OCI-LY3 (cell line): ENCODE measurements at regions not wholly inside any gene's neighbourhood (a gene's known extent, or its start where the extent isn't known, plus 50 kb on each side); places are given as distances from the start of the nearest gene placed in this dataset.

Experiments used
- H2AFZ ChIP-seq: fragments of 200-600, 300-600 bp; shearing (Covaris generic); 2 replicates; pipeline ENCODE4 v1.6.0; 2014; ENCODE audit warnings: antibody characterized with exemption, low read depth, low read length
- H3K27ac ChIP-seq: fragments of 200-600, 300-600 bp; sonication (generic); 2 replicates; pipeline ENCODE4 v1.5.1; 2014; ENCODE audit warnings: mild to moderate bottlenecking, low read length, moderate library complexity, mixed read lengths
- H3K27me3 ChIP-seq: fragments of 200-600, 300-600 bp; sonication (generic); 2 replicates; pipeline ENCODE4 v1.6.1; 2014; ENCODE audit warnings: low read depth, low read length, mixed read lengths
- H3K36me3 ChIP-seq: fragments of 200-600, 300-600 bp; sonication (generic); replicated peaks from 2 replicates; pipeline ENCODE3; 2014; ENCODE audit warnings: low read depth, low read length, mixed read lengths
- H3K4me1 ChIP-seq: fragments of 300-600, 200-600 bp; sonication (generic); 2 replicates; pipeline ENCODE4 v1.6.1; 2014; ENCODE audit warnings: low read length, mixed read lengths
- H3K4me2 ChIP-seq: fragments of 200-600, 300-600 bp; sonication (generic); 2 replicates; pipeline ENCODE4 v1.6.1; 2014; ENCODE audit warnings: low read length, mixed read lengths
- H3K4me3 ChIP-seq: fragments of 300-600, 200-600 bp; sonication (generic); 2 replicates; pipeline ENCODE4 v1.5.1; 2014; ENCODE audit warnings: antibody characterized with exemption, mild to moderate bottlenecking, low read length, moderate library complexity
- H3K79me2 ChIP-seq: fragments of 300-600, 200-600 bp; shearing (Covaris generic); 2 replicates; pipeline ENCODE4 v1.6.1; 2014; ENCODE audit warnings: mild to moderate bottlenecking, low read length, mixed read lengths
- H3K9ac ChIP-seq: fragments of 300-600, 200-600 bp; shearing (Covaris generic); 2 replicates; pipeline ENCODE4 v1.6.0; 2014; ENCODE audit warnings: mild to moderate bottlenecking, low read length, moderate library complexity
- H3K9me3 ChIP-seq: fragments of 200-600, 300-600 bp; shearing (Covaris generic); 2 replicates; pipeline ENCODE4 v1.6.1; 2014; ENCODE audit warnings: low read length, mixed read lengths; ENCODE audit not compliant: insufficient read depth
- H4K20me1 ChIP-seq: fragments of 200-600, 300-600 bp; sonication (generic); 2 replicates; pipeline ENCODE4 v1.6.1; 2016; ENCODE audit warnings: low read length, mixed read lengths; ENCODE audit not compliant: insufficient read depth
- CTCF ChIP-seq: fragments of 200-600, 300-600 bp; sonication (generic); IDR thresholded peaks from 2 replicates; pipeline ENCODE4 v1.5.1; 2014; ENCODE audit warnings: antibody characterized with exemption, low read length, low read depth
- EZH2phosphoT487 ChIP-seq: fragments of 200-600 bp; shearing (Covaris generic); IDR thresholded peaks from 2 replicates; pipeline ENCODE4 v1.6.1; 2018; ENCODE audit warnings: antibody characterized with exemption, mixed run types, low read depth

- Histone ChIP-seq H3K4me2 (no peak overlapping the region), H4K20me1 (no peaks in the 10 kb centered on the region), H3K36me3 (no peaks in the 10 kb centered on the region), H3K4me3 (no peak overlapping the region), H3K9me3 (no peaks in the 10 kb centered on the region), H3K9ac (no peak overlapping the region), H3K4me1 (no peaks in the 10 kb centered on the region), H3K27me3 (no peaks in the 10 kb centered on the region), H3K79me2 (no peaks in the 10 kb centered on the region), H2AFZ (no peak overlapping the region), H3K27ac (no peak overlapping the region)
- TF ChIP-seq CTCF (no peak), EZH2phosphoT487 (no peak)
Measured at GRCh38 chr5:167870055-167870454, 421.4 kb upstream of the WWC1 start.

GRCh38 chr5:167871091-167871490 is 420.4 kb upstream of the WWC1 start:
- no peak overlapping the region for H3K4me3 ChIP-seq
- no peak overlapping the region for H2AFZ ChIP-seq
- H3K27ac ChIP-seq: no peak overlapping the region
- no peak overlapping the region for H3K4me2 ChIP-seq
- no peaks in the 10 kb centered on the region for H3K27me3 ChIP-seq
- no peaks in the 10 kb centered on the region for H3K36me3 ChIP-seq
- no peaks in the 10 kb centered on the region for H3K4me1 ChIP-seq
- no peaks in the 10 kb centered on the region for H3K9me3 ChIP-seq
- no peaks in the 10 kb centered on the region for H4K20me1 ChIP-seq
- TF ChIP-seq CTCF: no peak
- no peak for TF ChIP-seq EZH2phosphoT487
- no peak overlapping the region for H3K9ac ChIP-seq
- no peaks in the 10 kb centered on the region for H3K79me2 ChIP-seq

- no peaks in the 10 kb centered on the region for H3K9me3 ChIP-seq
- no peaks in the 10 kb centered on the region for H3K79me2 ChIP-seq
- H3K4me1 ChIP-seq: no peaks in the 10 kb centered on the region
- H2AFZ ChIP-seq: no peak overlapping the region
- no peak overlapping the region for H3K4me3 ChIP-seq
- no peaks in the 10 kb centered on the region for H3K36me3 ChIP-seq
- H4K20me1 ChIP-seq: no peaks in the 10 kb centered on the region
- no peaks in the 10 kb centered on the region for H3K27me3 ChIP-seq
- TF ChIP-seq EZH2phosphoT487 (no peak), CTCF (no peak)
- H3K9ac ChIP-seq: no peak overlapping the region
- H3K4me2 ChIP-seq: no peak overlapping the region
- no peak overlapping the region for H3K27ac ChIP-seq
Measured at GRCh38 chr5:167872791-167873190, 418.7 kb upstream of the WWC1 start.

- Histone ChIP-seq H3K27me3 (peaks cover 4% of the 10 kb centered on the region; the same call in 1 of the 2 replicates), H3K79me2 (no peaks in the 10 kb centered on the region), H3K9ac (no peak overlapping the region), H4K20me1 (no peaks in the 10 kb centered on the region), H3K4me2 (no peak overlapping the region), H3K4me3 (no peak overlapping the region), H3K9me3 (no peaks in the 10 kb centered on the region), H3K36me3 (no peaks in the 10 kb centered on the region), H2AFZ (no peak overlapping the region), H3K4me1 (no peaks in the 10 kb centered on the region), H3K27ac (no peak overlapping the region)
- TF ChIP-seq EZH2phosphoT487 (no peak), CTCF (no peak)
Measured at GRCh38 chr5:167877114-167877722, 414.2 kb upstream of the WWC1 start.
